ENCODE measurements at regions not wholly inside any gene's neighbourhood (a gene's known extent, or its start where the extent isn't known, plus 50 kb on each side); places are given as distances from the start of the nearest gene placed in this dataset.

DNA sequence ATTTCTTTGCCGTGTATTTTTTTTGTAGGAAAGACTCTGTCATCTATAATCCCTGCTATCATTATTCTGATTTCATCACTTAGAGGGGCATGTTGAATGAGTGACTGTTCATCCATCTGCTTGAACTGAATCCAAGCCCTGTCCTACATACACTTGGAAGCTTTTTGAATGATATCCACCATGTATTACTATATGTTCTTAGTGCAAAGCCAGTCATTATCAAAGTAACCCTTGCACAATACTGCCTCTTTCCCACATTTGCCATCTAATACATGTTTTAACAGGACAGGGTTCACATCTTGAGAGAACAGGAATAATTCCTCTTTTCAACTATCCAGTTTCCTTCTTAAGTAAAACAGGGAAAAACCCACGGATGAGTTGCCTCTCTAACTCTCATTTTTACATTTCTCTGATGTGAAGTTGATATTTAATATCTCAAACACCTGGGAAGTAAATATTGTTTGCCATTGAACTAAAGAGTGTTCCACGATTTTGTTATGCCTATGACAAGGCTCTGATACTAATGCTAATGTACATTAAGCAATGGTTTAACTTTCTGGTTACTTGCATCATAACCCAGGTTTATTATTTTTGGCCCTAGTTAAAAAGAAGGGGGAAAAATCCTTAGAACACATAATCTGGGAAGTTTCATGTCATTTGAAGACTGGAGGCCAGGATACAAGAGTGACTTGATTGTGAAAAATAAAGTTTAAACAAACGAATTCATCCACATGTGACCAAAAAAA lies 103.7 kb upstream of the TARS1 start:
- no peak for TF ChIP-seq JUN (IDR thresholded peaks at IDR 0.05)
- TF ChIP-seq SREBF2 (IDR thresholded peaks at IDR 0.05), result no peak
- TF ChIP-seq POLR2A (IDR thresholded peaks at IDR 0.05; ENCODE audit: low read length), result no peak
- no peak for TF ChIP-seq RFX5 (IDR thresholded peaks at IDR 0.05)
- TF ChIP-seq, protein P1, sequence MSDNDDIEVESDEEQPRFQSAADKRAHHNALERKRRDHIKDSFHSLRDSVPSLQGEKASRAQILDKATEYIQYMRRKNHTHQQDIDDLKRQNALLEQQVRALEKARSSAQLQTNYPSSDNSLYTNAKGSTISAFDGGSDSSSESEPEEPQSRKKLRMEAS (IDR thresholded peaks at IDR 0.05), result no peak
- TF ChIP-seq EHMT2 (IDR thresholded peaks at IDR 0.05; ENCODE audit: low read depth), result no peak
- TF ChIP-seq, protein P2, sequence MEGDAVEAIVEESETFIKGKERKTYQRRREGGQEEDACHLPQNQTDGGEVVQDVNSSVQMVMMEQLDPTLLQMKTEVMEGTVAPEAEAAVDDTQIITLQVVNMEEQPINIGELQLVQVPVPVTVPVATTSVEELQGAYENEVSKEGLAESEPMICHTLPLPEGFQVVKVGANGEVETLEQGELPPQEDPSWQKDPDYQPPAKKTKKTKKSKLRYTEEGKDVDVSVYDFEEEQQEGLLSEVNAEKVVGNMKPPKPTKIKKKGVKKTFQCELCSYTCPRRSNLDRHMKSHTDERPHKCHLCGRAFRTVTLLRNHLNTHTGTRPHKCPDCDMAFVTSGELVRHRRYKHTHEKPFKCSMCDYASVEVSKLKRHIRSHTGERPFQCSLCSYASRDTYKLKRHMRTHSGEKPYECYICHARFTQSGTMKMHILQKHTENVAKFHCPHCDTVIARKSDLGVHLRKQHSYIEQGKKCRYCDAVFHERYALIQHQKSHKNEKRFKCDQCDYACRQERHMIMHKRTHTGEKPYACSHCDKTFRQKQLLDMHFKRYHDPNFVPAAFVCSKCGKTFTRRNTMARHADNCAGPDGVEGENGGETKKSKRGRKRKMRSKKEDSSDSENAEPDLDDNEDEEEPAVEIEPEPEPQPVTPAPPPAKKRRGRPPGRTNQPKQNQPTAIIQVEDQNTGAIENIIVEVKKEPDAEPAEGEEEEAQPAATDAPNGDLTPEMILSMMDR (IDR thresholded peaks at IDR 0.05), result no peak

Data from A549 (cell line).